ENCODE measurements at regions not wholly inside any gene's neighbourhood (a gene's known extent, or its start where the extent isn't known, plus 50 kb on each side); places are given as distances from the start of the nearest gene placed in this dataset.

DNA sequence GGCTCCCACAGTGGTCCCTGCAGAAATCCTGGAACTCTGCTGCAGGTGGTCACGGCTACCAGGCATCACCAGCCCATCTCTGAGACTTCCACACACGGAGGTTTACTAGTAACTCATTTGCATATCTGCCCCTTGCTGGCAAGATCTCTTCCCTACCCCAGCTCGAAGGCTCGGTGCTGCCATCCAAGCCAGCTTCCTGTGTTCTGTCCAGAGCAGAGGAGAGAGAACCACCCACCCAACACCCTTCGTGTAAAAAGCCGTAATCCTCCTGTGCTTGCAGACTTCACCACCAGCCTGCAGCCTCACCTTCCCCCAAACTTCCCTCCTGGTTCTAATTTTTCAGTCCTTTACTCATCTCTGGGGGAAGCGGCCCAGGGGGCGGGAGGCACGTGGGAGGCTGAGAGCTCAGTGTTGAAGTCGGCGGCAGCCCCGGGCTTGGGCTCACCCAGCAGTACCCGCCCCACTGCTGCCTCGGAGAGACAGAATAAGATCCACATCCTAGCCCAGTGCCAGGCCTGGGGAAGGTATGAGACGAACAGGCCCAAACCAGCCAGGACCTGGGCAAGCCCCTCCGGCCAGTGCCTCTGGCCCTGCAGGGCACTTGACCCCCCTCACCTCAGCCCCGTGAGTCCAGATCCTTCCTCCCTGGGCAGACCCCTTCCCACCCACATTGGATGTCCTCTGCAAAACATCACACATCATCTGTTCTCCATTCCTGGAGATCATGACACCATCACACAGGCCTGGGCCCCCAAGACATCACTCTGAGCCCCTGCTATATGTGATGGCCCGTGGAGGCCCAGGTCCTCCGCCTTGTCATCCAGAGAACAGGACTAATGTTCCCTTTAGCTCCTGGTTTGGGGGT is 145.8 kb upstream of the ID2 start:
- TF ChIP-seq, protein P1, sequence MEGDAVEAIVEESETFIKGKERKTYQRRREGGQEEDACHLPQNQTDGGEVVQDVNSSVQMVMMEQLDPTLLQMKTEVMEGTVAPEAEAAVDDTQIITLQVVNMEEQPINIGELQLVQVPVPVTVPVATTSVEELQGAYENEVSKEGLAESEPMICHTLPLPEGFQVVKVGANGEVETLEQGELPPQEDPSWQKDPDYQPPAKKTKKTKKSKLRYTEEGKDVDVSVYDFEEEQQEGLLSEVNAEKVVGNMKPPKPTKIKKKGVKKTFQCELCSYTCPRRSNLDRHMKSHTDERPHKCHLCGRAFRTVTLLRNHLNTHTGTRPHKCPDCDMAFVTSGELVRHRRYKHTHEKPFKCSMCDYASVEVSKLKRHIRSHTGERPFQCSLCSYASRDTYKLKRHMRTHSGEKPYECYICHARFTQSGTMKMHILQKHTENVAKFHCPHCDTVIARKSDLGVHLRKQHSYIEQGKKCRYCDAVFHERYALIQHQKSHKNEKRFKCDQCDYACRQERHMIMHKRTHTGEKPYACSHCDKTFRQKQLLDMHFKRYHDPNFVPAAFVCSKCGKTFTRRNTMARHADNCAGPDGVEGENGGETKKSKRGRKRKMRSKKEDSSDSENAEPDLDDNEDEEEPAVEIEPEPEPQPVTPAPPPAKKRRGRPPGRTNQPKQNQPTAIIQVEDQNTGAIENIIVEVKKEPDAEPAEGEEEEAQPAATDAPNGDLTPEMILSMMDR (IDR thresholded peaks at IDR 0.05) = no peak
- no peak for TF ChIP-seq POLR2A (IDR thresholded peaks at IDR 0.05)

Data from adrenal gland (tissue), 5 donors.